Stromal cell of bone marrow (primary cell): ENCODE measurements at regions not wholly inside any gene's neighbourhood (a gene's known extent, or its start where the extent isn't known, plus 50 kb on each side); places are given as distances from the start of the nearest gene placed in this dataset.
A peak's percentile ranks its signal among the peaks of the same experiment; 100 is the strongest.

ENCODE experiments used
- DNase-seq: peaks from one replicate; pipeline ENCODE4 v3.0.0-alpha.2; 2012; ENCODE audit warnings: low read depth

GRCh38 chr2:164178835-164179465 is 442.3 kb downstream of the GRB14 start:
- DNase-seq, result peak; percentile 13

- no peak for DNase-seq
Observed at GRCh38 chr2:164164602-164165001, 428.8 kb upstream of the FIGN start.

GRCh38 chr2:164155558-164155957 is 419.8 kb upstream of the FIGN start:
- no peak for DNase-seq

- no peak for DNase-seq
Observed at GRCh38 chr2:164151522-164151921, 415.7 kb upstream of the FIGN start.

- DNase-seq, result no peak
Observed at GRCh38 chr2:164150604-164151003, 414.8 kb upstream of the FIGN start.

GRCh38 chr2:164146441-164146840 is 410.6 kb upstream of the FIGN start:
- DNase-seq, result no peak

GRCh38 chr2:164145093-164145987 is 409.5 kb upstream of the FIGN start:
- DNase-seq, result peak; percentile 52

GRCh38 chr2:164143183-164143930 is 407.5 kb upstream of the FIGN start:
- no peak for DNase-seq

- no peak for DNase-seq
Observed at GRCh38 chr2:164142755-164143154, 406.9 kb upstream of the FIGN start.

- no peak for DNase-seq
Observed at GRCh38 chr2:164141271-164141670, 405.5 kb upstream of the FIGN start.

GRCh38 chr2:164138750-164139149 is 402.9 kb upstream of the FIGN start:
- DNase-seq, result no peak

- DNase-seq, result no peak
Observed at GRCh38 chr2:164134336-164134735, 398.5 kb upstream of the FIGN start.

GRCh38 chr2:164127971-164128527 is 392.2 kb upstream of the FIGN start:
- DNase-seq, result no peak

GRCh38 chr2:164126960-164127660 is 391.3 kb upstream of the FIGN start:
- no peak for DNase-seq

- no peak for DNase-seq
Observed at GRCh38 chr2:164115806-164116205, 380.0 kb upstream of the FIGN start.

- DNase-seq, result no peak
Observed at GRCh38 chr2:164114937-164115336, 379.1 kb upstream of the FIGN start.

- DNase-seq, result no peak
Observed at GRCh38 chr2:164112105-164112504, 376.3 kb upstream of the FIGN start.

- no peak for DNase-seq
Observed at GRCh38 chr2:164110515-164110914, 374.7 kb upstream of the FIGN start.

GRCh38 chr2:164109006-164109405 is 373.2 kb upstream of the FIGN start:
- no peak for DNase-seq

GRCh38 chr2:164103271-164103670 is 367.5 kb upstream of the FIGN start:
- DNase-seq, result no peak

- DNase-seq, result no peak
Observed at GRCh38 chr2:164102366-164102765, 366.6 kb upstream of the FIGN start.

GRCh38 chr2:164091673-164092072 is 355.9 kb upstream of the FIGN start:
- no peak for DNase-seq
